ENCODE measurements at regions not wholly inside any gene's neighbourhood (a gene's known extent, or its start where the extent isn't known, plus 50 kb on each side); places are given as distances from the start of the nearest gene placed in this dataset.

DNA sequence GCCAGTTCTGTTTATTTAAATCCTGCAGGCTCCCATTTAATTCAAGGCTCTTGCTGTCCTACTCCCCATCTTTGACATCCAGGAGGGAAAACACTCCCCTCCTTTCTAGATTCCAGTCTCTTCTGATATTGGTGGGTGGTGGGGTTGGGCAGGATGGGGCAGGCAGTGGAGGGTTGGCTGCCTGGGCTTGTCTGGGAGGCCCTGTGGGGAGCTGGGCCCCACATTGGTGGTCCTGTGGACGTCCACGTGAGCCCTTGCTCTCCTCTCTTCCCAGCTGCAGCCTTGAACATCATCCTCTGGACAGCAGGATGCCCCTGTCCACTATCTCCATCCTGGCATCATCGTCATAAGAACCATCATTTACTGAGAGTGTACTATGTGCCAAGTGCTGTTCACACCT is 108.9 kb upstream of the PCBD1 start:
- H3K36me3 ChIP-seq (ENCODE audit: low read depth) = no peaks in the 10 kb centered on the region
- H3K9ac ChIP-seq = no peak overlapping the region
- H3F3A ChIP-seq (ENCODE audit: insufficient read depth) = no peaks in the 10 kb centered on the region
- no peak overlapping the region for H3K27ac ChIP-seq
- no peaks in the 10 kb centered on the region for H3K79me2 ChIP-seq (ENCODE audit: insufficient read depth)
- H3K4me2 ChIP-seq (ENCODE audit: unreplicated experiment) = no peak overlapping the region
- no peaks in the 10 kb centered on the region for H4K20me1 ChIP-seq (ENCODE audit: insufficient read depth)
- DNase-seq = no peak
- no peaks in the 10 kb centered on the region for H3K4me1 ChIP-seq (ENCODE audit: insufficient read depth)
- TF ChIP-seq EZH2 (IDR thresholded peaks at IDR 0.05; ENCODE audit: insufficient read depth, poor library complexity, severe bottlenecking) (no peak), EZH2phosphoT487 (IDR thresholded peaks at IDR 0.05; ENCODE audit: insufficient read depth, low read depth) (no peak)
- peaks cover 16% of the 10 kb centered on the region for H3K27me3 ChIP-seq (replicated peaks; ENCODE audit: insufficient read depth)
- no peaks in the 10 kb centered on the region for H3K9me3 ChIP-seq (ENCODE audit: low read depth)
- no peak overlapping the region for H2AFZ ChIP-seq
- H3K4me3 ChIP-seq = no peak overlapping the region
- in situ Hi-C loops (cut with MboI) = no loop called here
- no peaks in the 10 kb centered on the region for H3K9me2 ChIP-seq (ENCODE audit: insufficient read depth)
- 5 to 25% methylated on average over 3 of the region's 3 CpGs for WGBS, 2 experiments (ENCODE audit: low coverage in 1 of 2, low lambda C conversion rate in 2 of 2, missing lambda C conversion rate in 2 of 2)

DNA sequence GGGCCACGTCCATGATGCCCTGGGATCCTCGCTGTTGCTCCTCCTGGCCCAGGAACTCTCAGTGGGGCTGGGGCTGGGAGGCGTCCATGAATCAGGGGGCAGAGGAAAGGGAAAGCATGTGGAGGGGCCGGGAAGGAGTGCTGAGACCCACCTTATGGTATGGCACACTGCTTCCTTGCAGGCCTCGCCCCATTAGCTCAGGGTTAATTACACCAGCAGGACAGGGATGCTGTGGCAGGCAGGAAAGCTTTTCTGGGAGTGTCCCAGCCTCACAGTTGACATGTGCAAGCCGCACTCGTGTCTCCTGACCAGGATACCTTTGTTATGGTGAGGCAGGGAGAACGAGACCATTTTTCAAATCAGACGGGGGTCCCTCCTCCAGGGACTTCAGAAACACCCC is 109.7 kb upstream of the PCBD1 start:
- in situ Hi-C loops (cut with MboI) = no loop called here
- WGBS, 2 experiments (ENCODE audit: low coverage in 1 of 2, low lambda C conversion rate in 2 of 2, missing lambda C conversion rate in 2 of 2) = 42 to 46% methylated on average over 9 of the region's 9 CpGs

GRCh38 chr10:71001470-71001869 is 113.1 kb upstream of the PCBD1 start:
- peak; percentile 14 for DNase-seq
- Histone ChIP-seq H3K9me2 (ENCODE audit: insufficient read depth) (no peaks in the 10 kb centered on the region), H3K9ac (no peak overlapping the region), H3K4me3 (no peak overlapping the region), H3K36me3 (ENCODE audit: low read depth) (no peaks in the 10 kb centered on the region), H4K20me1 (ENCODE audit: insufficient read depth) (no peaks in the 10 kb centered on the region), H3K4me2 (ENCODE audit: unreplicated experiment) (no peak overlapping the region), H3K27ac (no peak overlapping the region), H3K27me3 (replicated peaks; ENCODE audit: insufficient read depth) (peaks cover 6% of the 10 kb centered on the region; the same call in 1 of the 2 replicates), H2AFZ (no peak overlapping the region), H3K79me2 (ENCODE audit: insufficient read depth) (no peaks in the 10 kb centered on the region), H3K9me3 (ENCODE audit: low read depth) (no peaks in the 10 kb centered on the region), H3F3A (ENCODE audit: insufficient read depth) (no peaks in the 10 kb centered on the region), H3K4me1 (ENCODE audit: insufficient read depth) (no peaks in the 10 kb centered on the region)
- in situ Hi-C loops (cut with MboI) = no loop called here
- WGBS, 2 experiments (ENCODE audit: low coverage in 1 of 2, low lambda C conversion rate in 2 of 2, missing lambda C conversion rate in 2 of 2) = 5 to 7% methylated on average over 2 of the region's 2 CpGs
- TF ChIP-seq EZH2phosphoT487 (IDR thresholded peaks at IDR 0.05; ENCODE audit: insufficient read depth, low read depth) (no peak), EZH2 (IDR thresholded peaks at IDR 0.05; ENCODE audit: insufficient read depth, poor library complexity, severe bottlenecking) (no peak)

More for the DNA sequence above, 109.7 kb upstream of the PCBD1 start:
- H2AFZ ChIP-seq = no peak overlapping the region
- no peaks in the 10 kb centered on the region for H4K20me1 ChIP-seq (ENCODE audit: insufficient read depth)
- H3K9ac ChIP-seq = no peak overlapping the region
- H3K36me3 ChIP-seq (ENCODE audit: low read depth) = no peaks in the 10 kb centered on the region
- H3K79me2 ChIP-seq (ENCODE audit: insufficient read depth) = no peaks in the 10 kb centered on the region
- no peak overlapping the region for H3K27ac ChIP-seq
- H3K9me2 ChIP-seq (ENCODE audit: insufficient read depth) = no peaks in the 10 kb centered on the region
- DNase-seq = no peak
- H3K4me1 ChIP-seq (ENCODE audit: insufficient read depth) = no peaks in the 10 kb centered on the region
- H3K4me2 ChIP-seq (ENCODE audit: unreplicated experiment) = no peak overlapping the region
- no peak overlapping the region for H3K4me3 ChIP-seq
- no peaks in the 10 kb centered on the region for H3K9me3 ChIP-seq (ENCODE audit: low read depth)
- H3F3A ChIP-seq (ENCODE audit: insufficient read depth) = no peaks in the 10 kb centered on the region
- TF ChIP-seq EZH2 (IDR thresholded peaks at IDR 0.05; ENCODE audit: insufficient read depth, poor library complexity, severe bottlenecking) (no peak), EZH2phosphoT487 (IDR thresholded peaks at IDR 0.05; ENCODE audit: insufficient read depth, low read depth) (no peak)
- H3K27me3 ChIP-seq (replicated peaks; ENCODE audit: insufficient read depth) = peaks cover 12% of the 10 kb centered on the region

DNA sequence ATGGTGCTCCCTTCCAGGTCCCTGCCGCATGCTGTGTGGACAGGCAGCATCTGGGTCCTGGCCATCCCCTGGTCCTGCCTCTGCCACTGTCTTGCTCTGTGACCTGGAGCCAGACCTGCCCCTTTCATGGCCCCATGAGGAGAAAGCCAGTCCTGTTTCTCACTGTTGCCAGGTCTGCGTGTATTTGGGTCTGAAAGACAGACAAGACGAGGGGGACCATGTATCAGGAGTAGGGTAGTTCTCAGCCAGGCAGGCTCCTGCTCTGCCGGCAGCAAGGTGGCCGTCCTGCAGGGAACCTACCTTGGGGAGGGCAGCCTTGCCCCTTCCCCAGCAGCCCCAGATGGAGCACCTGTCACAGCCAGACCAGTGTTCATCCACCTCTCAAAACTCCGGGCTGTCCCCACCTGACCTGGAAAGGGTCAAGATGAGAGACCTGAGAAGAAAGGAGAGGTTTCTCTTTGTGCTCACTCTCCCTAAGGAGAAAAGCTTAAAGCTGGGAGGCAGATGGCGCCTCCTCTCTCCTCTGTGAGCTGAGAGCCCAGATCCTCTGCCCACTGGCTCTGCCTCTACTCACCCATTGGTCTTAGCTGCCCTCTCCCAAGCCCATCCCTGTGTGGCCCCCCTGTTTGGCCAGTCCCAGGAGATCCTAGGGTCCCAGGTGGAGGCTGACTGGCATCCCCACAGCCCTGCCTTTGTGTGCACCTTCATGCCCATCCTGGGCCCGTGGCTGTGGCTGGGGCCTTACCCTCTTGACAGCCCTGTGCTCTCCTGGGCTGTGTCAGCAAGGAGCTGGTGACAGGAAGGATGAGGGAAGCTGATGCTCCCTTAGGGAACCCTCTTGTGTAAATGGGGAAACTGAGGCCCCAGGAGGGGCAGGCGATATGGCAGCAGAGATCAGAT is 116.1 kb upstream of the PCBD1 start:
- TF ChIP-seq EZH2phosphoT487 (IDR thresholded peaks at IDR 0.05; ENCODE audit: insufficient read depth, low read depth) (no peak), EZH2 (IDR thresholded peaks at IDR 0.05; ENCODE audit: insufficient read depth, poor library complexity, severe bottlenecking) (no peak)
- no peaks in the 10 kb centered on the region for H3K79me2 ChIP-seq (ENCODE audit: insufficient read depth)
- H3K9me2 ChIP-seq (ENCODE audit: insufficient read depth) = no peaks in the 10 kb centered on the region
- H3K9ac ChIP-seq = no peak overlapping the region
- no peak overlapping the region for H2AFZ ChIP-seq
- no peaks in the 10 kb centered on the region for H3K9me3 ChIP-seq (ENCODE audit: low read depth)
- no peaks in the 10 kb centered on the region for H3F3A ChIP-seq (ENCODE audit: insufficient read depth)
- no peak overlapping the region for H3K4me3 ChIP-seq
- no peak for DNase-seq
- in situ Hi-C loops (cut with MboI) = no loop called here
- H4K20me1 ChIP-seq (ENCODE audit: insufficient read depth) = no peaks in the 10 kb centered on the region
- peaks cover 10% of the 10 kb centered on the region for H3K27me3 ChIP-seq (replicated peaks; ENCODE audit: insufficient read depth)
- H3K27ac ChIP-seq = no peak overlapping the region
- H3K4me1 ChIP-seq (ENCODE audit: insufficient read depth) = no peaks in the 10 kb centered on the region
- H3K4me2 ChIP-seq (ENCODE audit: unreplicated experiment) = no peak overlapping the region
- H3K36me3 ChIP-seq (ENCODE audit: low read depth) = no peaks in the 10 kb centered on the region
- WGBS, 2 experiments (ENCODE audit: low coverage in 1 of 2, low lambda C conversion rate in 2 of 2, missing lambda C conversion rate in 2 of 2) = 36 to 44% methylated on average over 9 of the region's 9 CpGs
